Effector memory CD4-positive, alpha-beta T cell (primary cell): ENCODE measurements at regions not wholly inside any gene's neighbourhood (a gene's known extent, or its start where the extent isn't known, plus 50 kb on each side); places are given as distances from the start of the nearest gene placed in this dataset.
"Not testable (repeated sequence)": the region's sequence is repeated elsewhere in the genome, so short reads cannot be mapped to it uniquely, and the experiment has no call there.

Experiments
- DNase-seq, 3 donors: peaks; one replicate each; pipeline ENCODE4 v3.0.0-alpha.2; 2020
- H3K27ac ChIP-seq: 2 replicates; pipeline ENCODE4 v1.7.0; 2013; ENCODE audit warnings: mild to moderate bottlenecking, low read length, moderate library complexity; ENCODE audit not compliant: insufficient read depth, poor library complexity, severe bottlenecking
- H3K27me3 ChIP-seq: replicated peaks from 2 replicates; pipeline ENCODE4 v1.7.0; 2013; ENCODE audit warnings: mild to moderate bottlenecking, low read length; ENCODE audit not compliant: insufficient read depth, control insufficient read depth, poor library complexity, severe bottlenecking
- H3K36me3 ChIP-seq: 2 replicates; pipeline ENCODE4 v1.7.0; 2013; ENCODE audit warnings: mild to moderate bottlenecking, low read length, moderate library complexity; ENCODE audit not compliant: control insufficient read depth, insufficient read depth
- H3K4me1 ChIP-seq: 2 replicates; pipeline ENCODE4 v1.7.0; 2013; ENCODE audit warnings: low read length, mild to moderate bottlenecking; ENCODE audit not compliant: control insufficient read depth, insufficient read depth, poor library complexity, severe bottlenecking
- H3K4me3 ChIP-seq: 2 replicates; pipeline ENCODE4 v1.7.0; 2013; ENCODE audit warnings: low read length, low read depth, mild to moderate bottlenecking; ENCODE audit not compliant: insufficient read depth, poor library complexity, severe bottlenecking
- H3K9me3 ChIP-seq: 2 replicates; pipeline ENCODE4 v1.7.0; 2013; ENCODE audit warnings: mild to moderate bottlenecking, low read length, moderate library complexity; ENCODE audit not compliant: control insufficient read depth

DNA sequence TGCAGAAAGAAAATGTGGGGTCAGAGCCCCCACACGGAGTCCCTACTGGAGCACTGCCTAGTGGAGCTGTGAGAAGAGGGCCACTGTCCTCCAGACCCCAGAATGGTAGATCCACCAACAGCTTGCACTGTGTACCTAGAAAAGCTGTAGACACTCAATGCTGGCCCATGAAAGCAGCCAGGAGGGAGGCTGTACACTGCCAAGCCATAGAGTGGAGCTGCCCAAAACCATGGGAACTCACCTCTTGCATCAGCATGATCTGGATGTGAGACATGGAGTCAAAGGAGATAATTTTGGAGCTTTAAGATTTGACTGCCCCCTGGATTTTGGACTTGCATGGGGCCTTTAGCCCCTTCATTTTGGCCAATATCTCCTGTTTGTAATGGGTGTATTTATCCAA, 452.3 kb downstream of the MRPL39 start:
- H3K27ac ChIP-seq, H3K9me3 ChIP-seq, H3K27me3 ChIP-seq, H3K4me3 ChIP-seq, H3K4me1 ChIP-seq, H3K36me3 ChIP-seq, DNase-seq: not testable (repeated sequence)

DNA sequence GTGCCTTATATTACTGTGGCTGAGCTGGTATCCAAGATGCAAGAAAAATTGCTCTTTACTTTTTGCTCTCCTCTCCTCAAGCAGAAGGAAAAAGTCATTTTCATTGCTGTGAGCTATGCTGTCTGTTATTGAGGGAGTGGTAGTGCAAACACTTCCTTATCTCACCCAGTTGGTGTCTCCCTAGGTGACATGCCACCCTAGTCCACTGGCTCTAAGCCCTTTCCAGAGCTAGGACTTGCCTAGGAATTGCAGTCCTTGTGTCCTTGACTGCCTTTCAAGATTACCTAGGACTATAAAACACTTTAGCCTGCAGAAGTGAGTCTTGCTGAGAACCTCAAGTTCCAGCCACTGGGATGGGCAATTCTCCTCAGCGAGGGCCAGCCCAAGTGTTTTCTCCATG, 458.3 kb downstream of the MRPL39 start:
- Histone ChIP-seq H3K27me3 (no peaks in the 10 kb centered on the region), H3K4me3 (no peak overlapping the region), H3K27ac (no peak overlapping the region), H3K4me1 (no peaks in the 10 kb centered on the region), H3K36me3 (no peaks in the 10 kb centered on the region), H3K9me3 (no peaks in the 10 kb centered on the region)
- DNase-seq = no peak

GRCh38 chr21:25139414-25139813, 467.9 kb downstream of the MRPL39 start:
- DNase-seq = no peak
- H3K4me1 ChIP-seq = no peaks in the 10 kb centered on the region
- H3K9me3 ChIP-seq = no peaks in the 10 kb centered on the region
- H3K4me3 ChIP-seq = no peak overlapping the region
- H3K27me3 ChIP-seq = no peaks in the 10 kb centered on the region
- no peaks in the 10 kb centered on the region for H3K36me3 ChIP-seq
- H3K27ac ChIP-seq = no peak overlapping the region

- DNase-seq = no peak
Measured at GRCh38 chr21:25133939-25134338, 473.3 kb downstream of the MRPL39 start.

GRCh38 chr21:25127811-25128210, 479.5 kb downstream of the MRPL39 start:
- no peak for DNase-seq
- no peak overlapping the region for H3K4me3 ChIP-seq
- no peaks in the 10 kb centered on the region for H3K36me3 ChIP-seq
- no peak overlapping the region for H3K27ac ChIP-seq
- H3K9me3 ChIP-seq = no peaks in the 10 kb centered on the region
- H3K27me3 ChIP-seq = no peaks in the 10 kb centered on the region
- H3K4me1 ChIP-seq = no peaks in the 10 kb centered on the region

More at GRCh38 chr21:25133939-25134338, 473.3 kb downstream of the MRPL39 start:
- Histone ChIP-seq H3K4me1 (no peaks in the 10 kb centered on the region), H3K9me3 (no peaks in the 10 kb centered on the region), H3K27ac (no peak overlapping the region), H3K36me3 (no peaks in the 10 kb centered on the region), H3K27me3 (no peaks in the 10 kb centered on the region), H3K4me3 (no peak overlapping the region)

DNA sequence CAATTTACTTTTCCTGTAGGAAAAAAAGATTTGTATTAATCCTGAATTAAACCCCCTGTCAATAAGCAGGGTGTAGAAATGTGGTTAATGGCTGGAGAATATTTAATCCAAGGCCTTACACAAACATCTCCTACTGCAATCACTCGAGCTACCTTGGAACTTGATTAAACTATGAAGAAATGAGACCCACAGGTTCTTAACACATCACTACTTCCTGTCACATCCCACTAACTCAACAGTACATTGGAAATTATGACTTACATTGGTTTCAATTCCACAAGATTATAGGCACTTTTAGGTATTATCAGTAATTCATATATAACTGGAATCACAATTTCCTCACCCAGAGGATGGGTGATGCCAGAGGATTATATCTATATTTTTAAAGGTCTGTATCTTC, 480.3 kb downstream of the MRPL39 start:
- Histone ChIP-seq H3K4me3 (no peak overlapping the region), H3K27ac (no peak overlapping the region), H3K4me1 (no peaks in the 10 kb centered on the region), H3K27me3 (no peaks in the 10 kb centered on the region), H3K9me3 (no peaks in the 10 kb centered on the region), H3K36me3 (no peaks in the 10 kb centered on the region)
- DNase-seq = no peak

- Histone ChIP-seq H3K4me3 (no peak overlapping the region), H3K9me3 (no peaks in the 10 kb centered on the region), H3K4me1 (no peaks in the 10 kb centered on the region)
Measured at GRCh38 chr21:25126564-25126963, 480.7 kb downstream of the MRPL39 start.

GRCh38 chr21:25118648-25119047, 488.6 kb downstream of the MRPL39 start:
- Histone ChIP-seq H3K4me1 (no peaks in the 10 kb centered on the region), H3K27me3 (no peaks in the 10 kb centered on the region), H3K27ac (no peak overlapping the region), H3K4me3 (no peak overlapping the region), H3K9me3 (no peaks in the 10 kb centered on the region), H3K36me3 (no peaks in the 10 kb centered on the region)
- DNase-seq = no peak

More at GRCh38 chr21:25126564-25126963, 480.7 kb downstream of the MRPL39 start:
- no peak for DNase-seq
- no peaks in the 10 kb centered on the region for H3K36me3 ChIP-seq
- H3K27me3 ChIP-seq = no peaks in the 10 kb centered on the region
- no peak overlapping the region for H3K27ac ChIP-seq

GRCh38 chr21:25115021-25115420, 492.3 kb downstream of the MRPL39 start:
- H3K9me3 ChIP-seq = no peaks in the 10 kb centered on the region
- DNase-seq = no peak
- H3K27ac ChIP-seq = no peak overlapping the region
- no peak overlapping the region for H3K4me3 ChIP-seq
- H3K4me1 ChIP-seq = no peaks in the 10 kb centered on the region
- no peaks in the 10 kb centered on the region for H3K27me3 ChIP-seq
- H3K36me3 ChIP-seq = no peaks in the 10 kb centered on the region

DNA sequence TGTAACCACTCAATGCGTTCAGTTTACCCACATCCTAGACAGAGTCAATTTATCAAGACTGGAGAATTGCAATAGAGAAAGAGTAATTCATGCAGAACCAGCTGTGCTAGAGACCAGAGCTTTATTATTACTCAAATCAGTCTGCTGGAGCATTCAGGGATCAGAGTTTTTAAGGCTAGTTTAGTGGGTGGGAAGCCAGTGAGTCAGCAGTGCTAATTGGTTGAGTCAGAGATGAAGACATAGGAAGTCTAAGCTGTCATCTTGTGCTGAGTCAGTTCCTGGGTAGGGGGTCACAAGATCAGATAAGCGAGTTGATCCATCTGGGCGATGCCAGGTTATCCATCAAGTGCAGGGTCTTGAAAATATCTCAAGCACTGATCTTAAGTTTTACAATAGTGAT, 499.6 kb downstream of the MRPL39 start:
- H3K4me3 ChIP-seq = no peak overlapping the region
- H3K9me3 ChIP-seq = no peaks in the 10 kb centered on the region
- DNase-seq = no peak
- H3K4me1 ChIP-seq = no peaks in the 10 kb centered on the region
- H3K36me3 ChIP-seq = no peaks in the 10 kb centered on the region
- H3K27me3 ChIP-seq = no peaks in the 10 kb centered on the region
- no peak overlapping the region for H3K27ac ChIP-seq
